ENCODE measurements at regions not wholly inside any gene's neighbourhood (a gene's known extent, or its start where the extent isn't known, plus 50 kb on each side); places are given as distances from the start of the nearest gene placed in this dataset.

DNA sequence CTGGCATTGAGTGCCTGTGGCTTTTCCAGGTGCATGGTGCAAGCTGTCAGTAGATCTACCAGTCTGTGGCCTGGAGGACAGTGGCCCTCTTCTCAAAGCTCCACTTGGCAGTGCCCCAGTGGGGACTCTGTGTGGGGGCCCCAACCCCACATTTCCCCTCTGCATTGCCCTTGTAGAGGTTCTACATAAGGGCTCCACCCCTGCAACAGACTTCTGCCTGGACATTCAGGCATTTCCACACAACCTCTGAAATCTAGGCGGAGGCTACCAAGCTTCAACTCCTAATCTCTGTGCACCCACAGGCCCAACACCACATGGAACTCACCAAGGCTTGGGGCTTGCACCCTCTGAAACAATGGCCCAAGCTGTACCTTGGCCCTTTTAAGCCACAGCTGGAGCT is 102.7 kb upstream of the PLEKHG7 start:
- DNase-seq (ENCODE audit: low spot score) (no peak), ATAC-seq (ENCODE audit: low FRiP score) (no peak)
- TF ChIP-seq, protein P1, sequence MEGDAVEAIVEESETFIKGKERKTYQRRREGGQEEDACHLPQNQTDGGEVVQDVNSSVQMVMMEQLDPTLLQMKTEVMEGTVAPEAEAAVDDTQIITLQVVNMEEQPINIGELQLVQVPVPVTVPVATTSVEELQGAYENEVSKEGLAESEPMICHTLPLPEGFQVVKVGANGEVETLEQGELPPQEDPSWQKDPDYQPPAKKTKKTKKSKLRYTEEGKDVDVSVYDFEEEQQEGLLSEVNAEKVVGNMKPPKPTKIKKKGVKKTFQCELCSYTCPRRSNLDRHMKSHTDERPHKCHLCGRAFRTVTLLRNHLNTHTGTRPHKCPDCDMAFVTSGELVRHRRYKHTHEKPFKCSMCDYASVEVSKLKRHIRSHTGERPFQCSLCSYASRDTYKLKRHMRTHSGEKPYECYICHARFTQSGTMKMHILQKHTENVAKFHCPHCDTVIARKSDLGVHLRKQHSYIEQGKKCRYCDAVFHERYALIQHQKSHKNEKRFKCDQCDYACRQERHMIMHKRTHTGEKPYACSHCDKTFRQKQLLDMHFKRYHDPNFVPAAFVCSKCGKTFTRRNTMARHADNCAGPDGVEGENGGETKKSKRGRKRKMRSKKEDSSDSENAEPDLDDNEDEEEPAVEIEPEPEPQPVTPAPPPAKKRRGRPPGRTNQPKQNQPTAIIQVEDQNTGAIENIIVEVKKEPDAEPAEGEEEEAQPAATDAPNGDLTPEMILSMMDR (IDR thresholded peaks at IDR 0.05) = no peak

DNA sequence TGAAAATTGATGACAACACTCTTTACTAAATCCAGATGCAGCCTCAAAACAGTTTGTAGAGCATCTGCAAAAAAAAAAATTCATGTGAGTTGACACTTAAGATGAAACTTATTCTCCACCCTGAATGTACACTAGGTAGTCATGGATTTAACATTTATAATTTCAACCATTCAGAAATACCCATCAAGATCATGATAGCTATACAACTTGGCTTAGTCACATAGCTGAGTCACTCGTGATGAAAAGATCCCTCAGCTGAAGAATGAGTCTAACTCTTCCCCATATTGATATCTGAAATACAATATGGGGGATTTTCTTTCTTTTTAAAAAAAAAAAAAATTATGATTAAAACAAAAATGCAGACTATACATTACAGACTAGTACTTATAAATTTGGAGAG is 104.8 kb upstream of the PLEKHG7 start:
- TF ChIP-seq, protein P1 (IDR thresholded peaks at IDR 0.05) = no peak
- ATAC-seq (ENCODE audit: low FRiP score) (no peak), DNase-seq (ENCODE audit: low spot score) (no peak)

DNA sequence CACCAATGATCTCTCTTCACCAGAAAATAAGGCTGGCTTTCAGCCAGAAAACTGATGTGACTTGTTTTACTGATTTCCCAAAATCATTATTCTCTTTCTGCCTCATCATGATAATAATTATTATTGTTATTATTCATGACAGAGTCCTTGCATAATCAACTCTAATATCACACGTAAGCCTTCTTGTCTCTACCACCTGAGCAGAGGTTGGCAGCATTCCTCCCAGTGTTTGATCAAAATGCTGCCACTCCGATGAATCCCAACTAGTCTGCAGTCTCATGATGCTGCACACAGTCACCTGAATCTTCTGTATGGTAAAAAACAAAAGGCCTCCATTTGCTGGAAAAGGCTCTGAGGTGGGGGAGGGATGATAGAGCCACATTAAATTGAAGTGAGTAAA is 105.7 kb upstream of the PLEKHG7 start:
- no peak for ATAC-seq (ENCODE audit: low FRiP score)
- TF ChIP-seq, protein P1 (IDR thresholded peaks at IDR 0.05) = no peak
- no peak for DNase-seq (ENCODE audit: low spot score)

DNA sequence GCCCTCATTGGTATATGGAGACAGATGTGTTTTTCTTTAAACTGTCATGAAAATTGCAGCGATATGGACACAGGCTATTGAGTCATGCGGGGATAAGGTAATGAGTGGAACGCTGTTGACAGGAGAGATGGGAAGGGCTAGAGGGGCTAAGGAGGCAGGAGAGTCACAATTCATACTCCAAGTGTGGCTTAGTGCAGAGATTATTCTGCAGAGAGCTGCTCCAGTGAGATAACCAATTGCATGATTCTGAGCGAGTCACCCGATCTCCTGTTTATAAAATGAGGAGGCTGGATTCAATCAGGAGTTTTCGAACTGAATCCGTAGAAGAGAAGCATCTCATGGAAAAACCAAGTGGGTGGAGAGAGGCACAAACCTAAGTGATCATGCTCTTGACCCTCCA is 106.4 kb upstream of the PLEKHG7 start:
- TF ChIP-seq, protein P1 (IDR thresholded peaks at IDR 0.05) = no peak
- ATAC-seq (ENCODE audit: low FRiP score) (no peak), DNase-seq (ENCODE audit: low spot score) (no peak)

DNA sequence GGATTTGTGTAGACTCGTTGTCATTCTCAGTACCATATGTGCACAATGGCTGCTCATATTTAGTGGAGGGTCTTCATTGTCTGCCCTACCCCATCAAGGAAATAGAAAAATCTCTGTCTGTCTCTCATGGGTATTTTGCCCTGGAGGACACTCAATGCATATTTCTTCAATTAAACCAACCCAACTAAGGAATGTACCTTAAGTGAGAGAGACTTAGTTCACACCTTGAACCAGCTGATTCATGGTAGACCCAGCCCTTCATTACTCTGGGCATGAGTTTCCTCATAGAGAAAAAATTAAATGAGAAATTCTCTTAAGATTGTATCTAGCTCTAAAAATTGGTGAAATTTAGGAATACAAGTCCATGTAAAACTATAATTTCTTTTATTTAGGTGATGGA is 107.1 kb upstream of the PLEKHG7 start:
- TF ChIP-seq, protein P1 (IDR thresholded peaks at IDR 0.05) = no peak
- DNase-seq (ENCODE audit: low spot score) (no peak), ATAC-seq (ENCODE audit: low FRiP score) (no peak)

DNA sequence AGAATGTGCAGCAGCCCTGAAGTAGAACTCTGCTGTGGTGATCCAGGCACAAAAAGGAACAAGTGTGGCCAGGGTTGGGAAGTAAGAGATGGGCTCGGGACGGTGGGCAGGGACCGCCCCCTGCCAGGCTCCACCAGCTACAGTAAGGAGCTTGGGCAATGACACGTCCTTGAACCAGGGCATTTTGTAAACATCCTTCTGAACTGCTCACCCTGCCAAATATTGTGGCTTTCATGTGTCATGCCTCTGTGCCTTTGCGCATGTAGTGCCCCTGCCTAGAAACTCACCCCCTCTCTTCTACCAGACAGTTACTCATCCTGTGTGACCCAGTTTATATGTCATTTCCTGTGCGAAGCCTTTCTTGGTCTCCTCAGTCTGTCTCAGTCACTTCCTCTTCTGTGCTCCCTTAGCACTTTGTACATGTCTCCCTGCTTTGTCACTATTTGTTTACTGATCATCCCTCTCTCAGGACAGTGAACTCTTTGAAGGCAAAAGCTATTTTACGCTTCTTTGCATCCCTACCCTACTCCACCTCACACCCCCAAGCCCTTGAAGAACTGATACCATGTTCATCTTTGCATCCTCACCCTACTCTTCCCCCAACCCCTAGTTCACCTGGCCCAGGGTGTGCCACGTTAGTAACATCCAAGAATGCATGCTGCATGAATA is 108.9 kb upstream of the PLEKHG7 start:
- TF ChIP-seq, protein P1 (IDR thresholded peaks at IDR 0.05) = no peak
- DNase-seq (ENCODE audit: low spot score) (no peak), ATAC-seq (ENCODE audit: low FRiP score) (peak; percentile 67)

DNA sequence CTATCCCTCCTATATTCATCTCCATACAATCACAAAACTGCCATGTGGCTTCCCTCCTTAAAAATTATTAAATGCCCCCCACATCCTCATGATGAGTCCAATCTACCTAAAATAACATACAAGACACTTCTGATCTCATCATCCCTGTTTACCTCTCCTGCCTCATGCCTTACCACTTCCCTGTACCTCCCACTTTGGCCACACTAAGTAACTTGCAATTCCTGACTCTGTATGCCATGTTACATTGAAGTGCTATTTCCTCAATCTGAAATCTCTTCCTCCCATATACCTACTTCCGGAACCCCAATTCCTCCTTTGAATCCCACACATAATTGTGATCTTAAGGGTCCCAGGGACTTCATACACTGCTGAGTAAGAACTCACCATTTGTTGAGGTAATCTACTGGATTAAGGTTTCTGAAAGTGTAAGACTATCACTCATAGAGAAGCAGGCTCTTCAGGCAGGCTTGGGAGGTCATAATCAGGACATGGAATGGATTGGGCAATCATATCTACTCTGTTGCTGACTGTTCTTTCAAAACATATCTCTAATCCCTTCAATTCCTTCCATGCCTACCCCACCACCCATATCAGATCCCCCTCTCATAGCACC is 117.6 kb upstream of the PLEKHG7 start:
- TF ChIP-seq, protein P1 (IDR thresholded peaks at IDR 0.05) = no peak
- no peak for DNase-seq (ENCODE audit: low spot score)
- no peak for ATAC-seq (ENCODE audit: low FRiP score)
